ENCODE measurements at regions not wholly inside any gene's neighbourhood (a gene's known extent, or its start where the extent isn't known, plus 50 kb on each side); places are given as distances from the start of the nearest gene placed in this dataset.

GRCh38 chr2:240375024-240375645 is 60.3 kb upstream of the GPC1 start:
- no peak for TF ChIP-seq CTCF (IDR thresholded peaks at IDR 0.05; ENCODE audit: extremely low read depth, insufficient read depth, missing control alignments)
- in situ Hi-C loops (cut with MboI; ENCODE audit: low pct_unique_long_range_greater_than_20kb, low sequenced_read_pairs, unreplicated experiment) = no loop called here
- no peak for DNase-seq (ENCODE audit: low spot score)

DNA sequence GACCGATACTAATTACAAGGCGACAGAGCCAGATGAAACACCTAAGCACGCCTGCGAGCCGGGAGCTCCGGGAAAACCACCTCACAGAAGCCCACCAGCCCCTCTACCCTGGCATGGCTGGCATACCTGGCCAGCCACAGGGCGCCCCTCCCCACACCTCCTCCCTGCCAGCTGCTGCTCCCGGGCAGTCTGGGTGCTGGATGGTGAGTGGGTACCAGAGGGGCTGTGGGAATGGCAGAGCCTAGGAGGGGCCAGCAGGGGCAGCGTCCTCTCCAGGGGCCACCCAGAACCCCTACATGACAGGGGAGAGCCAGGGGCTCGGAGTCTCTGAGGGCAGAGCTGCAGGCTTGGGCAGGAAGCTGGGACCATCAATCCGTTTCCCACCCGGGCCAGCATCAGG is 58.7 kb upstream of the GPC1 start:
- DNase-seq (ENCODE audit: low spot score) = no peak
- in situ Hi-C loops (cut with MboI; ENCODE audit: low pct_unique_long_range_greater_than_20kb, low sequenced_read_pairs, unreplicated experiment) = no loop called here
- TF ChIP-seq CTCF (IDR thresholded peaks at IDR 0.05; ENCODE audit: extremely low read depth, insufficient read depth, missing control alignments) = no peak

- DNase-seq (ENCODE audit: low spot score) = no peak
- no peak for TF ChIP-seq CTCF (IDR thresholded peaks at IDR 0.05; ENCODE audit: extremely low read depth, insufficient read depth, missing control alignments)
- in situ Hi-C loops (cut with MboI; ENCODE audit: low pct_unique_long_range_greater_than_20kb, low sequenced_read_pairs, unreplicated experiment) = no loop called here
Observed at GRCh38 chr2:240377366-240377765, 58.1 kb upstream of the GPC1 start.

- TF ChIP-seq CTCF (IDR thresholded peaks at IDR 0.05; ENCODE audit: extremely low read depth, insufficient read depth, missing control alignments) = no peak
- no peak for DNase-seq (ENCODE audit: low spot score)
- in situ Hi-C loops (cut with MboI; ENCODE audit: low pct_unique_long_range_greater_than_20kb, low sequenced_read_pairs, unreplicated experiment) = no loop called here
Observed at GRCh38 chr2:240379089-240379636, 56.3 kb upstream of the GPC1 start.

DNA sequence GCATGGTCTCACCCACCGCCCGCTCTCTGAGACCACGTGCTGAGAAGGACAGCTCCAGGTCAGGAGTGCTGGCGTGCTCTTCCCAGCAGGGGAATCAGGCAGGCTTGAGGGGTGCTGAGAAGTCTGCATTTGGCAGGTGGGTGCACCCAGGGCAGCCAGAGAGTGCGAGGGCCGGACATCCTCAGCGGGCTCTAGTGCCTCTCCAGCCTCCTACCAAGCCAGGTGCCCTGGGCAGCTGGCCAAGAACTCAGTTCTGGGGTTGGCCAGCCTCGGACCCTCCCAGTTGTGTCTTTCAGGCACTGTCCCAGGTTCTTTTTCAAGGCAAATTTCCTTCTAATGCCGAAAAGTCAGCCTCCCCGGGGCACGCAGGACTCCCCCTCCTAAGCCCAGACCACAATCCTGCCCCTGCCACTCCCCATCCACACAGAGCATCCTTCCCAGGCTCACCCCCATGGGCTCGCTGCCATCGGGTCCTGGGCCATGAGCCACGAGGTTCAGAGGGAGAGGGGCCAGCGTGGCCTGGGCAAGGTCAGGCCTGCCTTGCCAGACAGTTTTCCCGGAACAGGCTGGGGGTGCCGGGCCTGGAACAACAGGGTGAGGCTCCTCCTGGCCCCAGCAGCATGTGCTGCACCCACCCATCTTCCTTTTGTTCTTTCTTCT is 52.2 kb upstream of the GPC1 start:
- no peak for DNase-seq (ENCODE audit: low spot score)
- in situ Hi-C loops (cut with MboI; ENCODE audit: low pct_unique_long_range_greater_than_20kb, low sequenced_read_pairs, unreplicated experiment) = no loop called here
- no peak for TF ChIP-seq CTCF (IDR thresholded peaks at IDR 0.05; ENCODE audit: extremely low read depth, insufficient read depth, missing control alignments)

DNA sequence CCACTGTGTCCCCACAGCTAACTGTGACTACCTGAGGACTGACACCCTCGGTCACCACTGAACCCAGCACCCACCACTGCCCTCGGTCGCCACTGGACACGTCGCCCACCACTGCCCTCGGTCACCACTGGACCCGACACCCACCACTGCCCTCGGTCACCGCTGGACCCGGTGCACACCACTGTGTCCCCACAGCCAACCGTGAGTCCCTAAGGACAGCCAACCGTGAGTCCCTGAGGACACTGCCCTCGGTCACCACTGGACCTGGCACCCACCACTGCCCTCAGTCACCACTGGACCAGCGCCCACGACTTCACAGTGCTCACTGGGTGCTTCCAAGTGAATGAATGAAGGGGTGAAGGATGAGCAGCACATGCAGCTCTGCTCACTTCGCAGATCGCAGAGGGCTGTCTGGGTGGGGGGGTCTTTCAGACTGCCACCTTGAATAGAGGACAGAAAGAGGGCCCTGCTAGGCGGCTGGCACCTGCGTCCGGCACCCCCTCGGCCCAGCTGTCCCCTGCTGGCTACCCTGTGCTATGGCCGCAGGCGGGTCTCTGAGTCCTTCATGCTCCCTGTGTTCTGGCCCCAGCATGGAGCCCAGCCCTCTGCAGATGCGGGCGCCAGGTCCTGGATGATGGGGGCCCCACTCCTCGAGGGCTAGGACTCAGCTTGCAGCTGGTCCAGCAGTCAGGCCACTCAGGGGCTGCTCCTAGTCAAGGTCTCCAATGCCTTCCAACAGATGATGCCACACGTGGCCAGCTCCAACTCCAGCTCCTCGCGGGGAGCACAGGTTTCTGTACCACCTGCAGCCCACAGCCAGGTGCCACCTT is 51.4 kb upstream of the GPC1 start:
- in situ Hi-C loops (cut with MboI; ENCODE audit: low pct_unique_long_range_greater_than_20kb, low sequenced_read_pairs, unreplicated experiment) = no loop called here
- no peak for DNase-seq (ENCODE audit: low spot score)
- TF ChIP-seq CTCF (IDR thresholded peaks at IDR 0.05; ENCODE audit: extremely low read depth, insufficient read depth, missing control alignments) = no peak
